ENCODE measurements at regions not wholly inside any gene's neighbourhood (a gene's known extent, or its start where the extent isn't known, plus 50 kb on each side); places are given as distances from the start of the nearest gene placed in this dataset.

DNA sequence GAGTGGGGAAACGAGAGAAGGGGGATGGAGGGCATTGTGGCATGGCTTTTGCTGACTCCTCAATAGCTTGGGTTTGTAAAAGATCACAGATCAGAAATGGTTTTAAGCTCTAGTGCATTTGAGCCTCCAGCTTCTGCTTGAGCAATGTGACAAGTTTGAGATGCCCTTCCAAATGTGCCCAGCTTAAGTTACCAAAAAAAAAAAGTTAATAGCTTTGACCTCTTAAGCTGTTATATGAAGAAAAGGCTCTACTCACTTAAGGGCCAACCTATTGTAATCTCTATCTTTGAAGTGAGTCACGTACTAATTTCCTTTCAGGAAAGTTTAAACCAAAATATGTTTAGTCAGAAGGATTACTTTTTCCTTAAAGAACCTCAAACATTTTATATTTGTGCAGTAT is 428.8 kb upstream of the ACTBL2 start:
- TF ChIP-seq, protein P1, sequence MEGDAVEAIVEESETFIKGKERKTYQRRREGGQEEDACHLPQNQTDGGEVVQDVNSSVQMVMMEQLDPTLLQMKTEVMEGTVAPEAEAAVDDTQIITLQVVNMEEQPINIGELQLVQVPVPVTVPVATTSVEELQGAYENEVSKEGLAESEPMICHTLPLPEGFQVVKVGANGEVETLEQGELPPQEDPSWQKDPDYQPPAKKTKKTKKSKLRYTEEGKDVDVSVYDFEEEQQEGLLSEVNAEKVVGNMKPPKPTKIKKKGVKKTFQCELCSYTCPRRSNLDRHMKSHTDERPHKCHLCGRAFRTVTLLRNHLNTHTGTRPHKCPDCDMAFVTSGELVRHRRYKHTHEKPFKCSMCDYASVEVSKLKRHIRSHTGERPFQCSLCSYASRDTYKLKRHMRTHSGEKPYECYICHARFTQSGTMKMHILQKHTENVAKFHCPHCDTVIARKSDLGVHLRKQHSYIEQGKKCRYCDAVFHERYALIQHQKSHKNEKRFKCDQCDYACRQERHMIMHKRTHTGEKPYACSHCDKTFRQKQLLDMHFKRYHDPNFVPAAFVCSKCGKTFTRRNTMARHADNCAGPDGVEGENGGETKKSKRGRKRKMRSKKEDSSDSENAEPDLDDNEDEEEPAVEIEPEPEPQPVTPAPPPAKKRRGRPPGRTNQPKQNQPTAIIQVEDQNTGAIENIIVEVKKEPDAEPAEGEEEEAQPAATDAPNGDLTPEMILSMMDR (IDR thresholded peaks at IDR 0.05), result no peak
- TF ChIP-seq POLR2AphosphoS5 (IDR thresholded peaks at IDR 0.05), result no peak
- no peak for TF ChIP-seq POLR2A (IDR thresholded peaks at IDR 0.05)
